ENCODE measurements at regions not wholly inside any gene's neighbourhood (a gene's known extent, or its start where the extent isn't known, plus 50 kb on each side); places are given as distances from the start of the nearest gene placed in this dataset.

GRCh38 chr3:110479731-110480130 lies 591.9 kb upstream of the NECTIN3 start:
- 88% methylated on average over 2 of the region's 2 CpGs for WGBS (ENCODE audit: insufficient coverage)
- no peak for DNase-seq
- H3K9me3 Mint-ChIP-seq: peaks cover 10 to 16% of the 10 kb centered on the region in 2 donors
- Histone ChIP-seq H3K27me3 (ENCODE audit: control insufficient read depth, insufficient read depth, low read length) (no peaks in the 10 kb centered on the region), H3K36me3 (ENCODE audit: control insufficient read depth, insufficient read depth, low read length) (no peaks in the 10 kb centered on the region), H3K27ac (ENCODE audit: low read length) (no peak overlapping the region), H3K4me1 (ENCODE audit: control insufficient read depth, insufficient read depth, low read length) (no peaks in the 10 kb centered on the region), H3K9me3 (ENCODE audit: control insufficient read depth, insufficient read depth, low read length) (no peaks in the 10 kb centered on the region), H3K4me3 (ENCODE audit: low read length) (no peak overlapping the region)
- no peaks in the 10 kb centered on the region for H3K4me1 Mint-ChIP-seq
- no peak overlapping the region for H3K27ac Mint-ChIP-seq
- no peak for ATAC-seq
- no peak for TF ChIP-seq CTCF (IDR thresholded peaks at IDR 0.05)
- intact Hi-C loops (cut with micrococcal nuclease): no loop called here
- H3K27me3 Mint-ChIP-seq (ENCODE audit: low read depth in 2 of 2): no peaks in the 10 kb centered on the region
- H3K36me3 Mint-ChIP-seq: no peaks in the 10 kb centered on the region
- no peak overlapping the region for H3K4me3 Mint-ChIP-seq

- H3K36me3 Mint-ChIP-seq: peaks cover 10% of the 10 kb centered on the region
- no peaks in the 10 kb centered on the region for H3K27me3 ChIP-seq (ENCODE audit: control insufficient read depth, insufficient read depth, low read length)
- DNase-seq: no peak
- no peak overlapping the region for H3K4me3 Mint-ChIP-seq
- no peaks in the 10 kb centered on the region for H3K36me3 ChIP-seq (ENCODE audit: control insufficient read depth, insufficient read depth, low read length)
- H3K9me3 Mint-ChIP-seq: peaks cover 14 to 20% of the 10 kb centered on the region in 2 donors
- H3K4me1 Mint-ChIP-seq: no peaks in the 10 kb centered on the region
- H3K27ac Mint-ChIP-seq: no peak overlapping the region
- H3K4me1 ChIP-seq (ENCODE audit: control insufficient read depth, insufficient read depth, low read length): no peaks in the 10 kb centered on the region
- H3K4me3 ChIP-seq (ENCODE audit: low read length): no peak overlapping the region
- H3K27ac ChIP-seq (ENCODE audit: low read length): no peak overlapping the region
- no peak for ATAC-seq
- no peak for TF ChIP-seq CTCF (IDR thresholded peaks at IDR 0.05)
- 93% methylated on average over 2 of the region's 2 CpGs for WGBS (ENCODE audit: insufficient coverage)
- peaks cover 6% of the 10 kb centered on the region for H3K9me3 ChIP-seq (ENCODE audit: control insufficient read depth, insufficient read depth, low read length)
- intact Hi-C loops (cut with micrococcal nuclease): no loop called here
- H3K27me3 Mint-ChIP-seq (ENCODE audit: low read depth in 2 of 2): no peaks in the 10 kb centered on the region
Measured at GRCh38 chr3:110485389-110485788, 586.2 kb upstream of the NECTIN3 start.

- H3K36me3 Mint-ChIP-seq: peaks cover 10% of the 10 kb centered on the region
- no peaks in the 10 kb centered on the region for H3K27me3 ChIP-seq (ENCODE audit: control insufficient read depth, insufficient read depth, low read length)
- H3K27me3 Mint-ChIP-seq (ENCODE audit: low read depth in 2 of 2): no peaks in the 10 kb centered on the region
- H3K9me3 Mint-ChIP-seq: peaks cover 16 to 20% of the 10 kb centered on the region in 2 donors
- H3K4me1 ChIP-seq (ENCODE audit: control insufficient read depth, insufficient read depth, low read length): no peaks in the 10 kb centered on the region
- TF ChIP-seq CTCF (IDR thresholded peaks at IDR 0.05): no peak
- no peaks in the 10 kb centered on the region for H3K36me3 ChIP-seq (ENCODE audit: control insufficient read depth, insufficient read depth, low read length)
- intact Hi-C loops (cut with micrococcal nuclease): no loop called here
- no peak overlapping the region for H3K27ac Mint-ChIP-seq
- no peak for ATAC-seq
- H3K4me3 ChIP-seq (ENCODE audit: low read length): no peak overlapping the region
- H3K4me1 Mint-ChIP-seq: no peaks in the 10 kb centered on the region
- 100% methylated on average over 1 of the region's 1 CpG for WGBS (ENCODE audit: insufficient coverage)
- H3K9me3 ChIP-seq (ENCODE audit: control insufficient read depth, insufficient read depth, low read length): peaks cover 6% of the 10 kb centered on the region
- no peak for DNase-seq
- no peak overlapping the region for H3K4me3 Mint-ChIP-seq
- H3K27ac ChIP-seq (ENCODE audit: low read length): no peak overlapping the region
Measured at GRCh38 chr3:110487840-110488239, 583.8 kb upstream of the NECTIN3 start.

- H3K27me3 Mint-ChIP-seq (ENCODE audit: low read depth in 2 of 2): no peaks in the 10 kb centered on the region
- DNase-seq: no peak
- no peaks in the 10 kb centered on the region for H3K4me1 ChIP-seq (ENCODE audit: control insufficient read depth, insufficient read depth, low read length)
- no peak overlapping the region for H3K4me3 ChIP-seq (ENCODE audit: low read length)
- H3K9me3 Mint-ChIP-seq: peaks cover 13 to 18% of the 10 kb centered on the region in 2 donors
- peaks cover 10% of the 10 kb centered on the region for H3K36me3 Mint-ChIP-seq
- H3K27me3 ChIP-seq (ENCODE audit: control insufficient read depth, insufficient read depth, low read length): no peaks in the 10 kb centered on the region
- no peaks in the 10 kb centered on the region for H3K4me1 Mint-ChIP-seq
- no peak overlapping the region for H3K27ac ChIP-seq (ENCODE audit: low read length)
- intact Hi-C loops (cut with micrococcal nuclease): no loop called here
- WGBS (ENCODE audit: insufficient coverage): 62% methylated on average over 3 of the region's 4 CpGs
- no peaks in the 10 kb centered on the region for H3K36me3 ChIP-seq (ENCODE audit: control insufficient read depth, insufficient read depth, low read length)
- no peak overlapping the region for H3K27ac Mint-ChIP-seq
- no peak overlapping the region for H3K4me3 Mint-ChIP-seq
- no peak for ATAC-seq
- no peak for TF ChIP-seq CTCF (IDR thresholded peaks at IDR 0.05)
- peaks cover 6% of the 10 kb centered on the region for H3K9me3 ChIP-seq (ENCODE audit: control insufficient read depth, insufficient read depth, low read length)
Measured at GRCh38 chr3:110491413-110491812, 580.2 kb upstream of the NECTIN3 start.
